GM18868 (cell line): ENCODE measurements at regions not wholly inside any gene's neighbourhood (a gene's known extent, or its start where the extent isn't known, plus 50 kb on each side); places are given as distances from the start of the nearest gene placed in this dataset.

ENCODE experiments used
- ATAC-seq: cut with Tn5 transposase; IDR thresholded peaks from one replicate; pipeline ENCODE4 v1.9.1; 2021; ENCODE audit warnings: mild to moderate bottlenecking, moderate library complexity; ENCODE audit not compliant: unreplicated experiment

- ATAC-seq, result no peak
These were observed 350.1 kb downstream of the GRXCR1 start for GRCh38 chr4:43242606-43243005.

- ATAC-seq, result peak; percentile 54
These were observed 351.1 kb downstream of the GRXCR1 start for GRCh38 chr4:43243433-43244116.

- ATAC-seq, result peak; percentile 96
These were observed 352.3 kb downstream of the GRXCR1 start for GRCh38 chr4:43244688-43245382.

GRCh38 chr4:43251841-43252240 is 359.3 kb downstream of the GRXCR1 start:
- ATAC-seq, result peak; percentile 77

- ATAC-seq, result no peak
These were observed 361.0 kb downstream of the GRXCR1 start for GRCh38 chr4:43253541-43253940.

GRCh38 chr4:43264730-43265129 is 372.2 kb downstream of the GRXCR1 start:
- ATAC-seq, result no peak

GRCh38 chr4:43271946-43272345 is 379.4 kb downstream of the GRXCR1 start:
- no peak for ATAC-seq

- no peak for ATAC-seq
These were observed 381.9 kb downstream of the GRXCR1 start for GRCh38 chr4:43274376-43274775.

GRCh38 chr4:43275779-43276178 is 383.3 kb downstream of the GRXCR1 start:
- peak; percentile 66 for ATAC-seq

- ATAC-seq, result peak; percentile 35
These were observed 383.8 kb downstream of the GRXCR1 start for GRCh38 chr4:43276321-43276720.

- no peak for ATAC-seq
These were observed 384.5 kb downstream of the GRXCR1 start for GRCh38 chr4:43277003-43277402.

- no peak for ATAC-seq
These were observed 390.0 kb downstream of the GRXCR1 start for GRCh38 chr4:43282534-43282933.

GRCh38 chr4:43286137-43286536 is 393.6 kb downstream of the GRXCR1 start:
- ATAC-seq, result no peak

GRCh38 chr4:43296946-43297528 is 404.5 kb downstream of the GRXCR1 start:
- no peak for ATAC-seq

- no peak for ATAC-seq
These were observed 424.3 kb downstream of the GRXCR1 start for GRCh38 chr4:43316813-43317212.

- ATAC-seq, result peak; percentile 79
These were observed 432.9 kb downstream of the GRXCR1 start for GRCh38 chr4:43325220-43325967.

GRCh38 chr4:43330288-43330687 is 437.8 kb downstream of the GRXCR1 start:
- no peak for ATAC-seq

GRCh38 chr4:43331226-43332051 is 438.9 kb downstream of the GRXCR1 start:
- no peak for ATAC-seq

GRCh38 chr4:43332052-43332425 is 439.5 kb downstream of the GRXCR1 start:
- no peak for ATAC-seq

GRCh38 chr4:43337707-43338106 is 445.2 kb downstream of the GRXCR1 start:
- no peak for ATAC-seq

- ATAC-seq, result no peak
These were observed 446.9 kb downstream of the GRXCR1 start for GRCh38 chr4:43339435-43339834.
